Adipocyte (in vitro differentiated cells): ENCODE measurements at regions not wholly inside any gene's neighbourhood (a gene's known extent, or its start where the extent isn't known, plus 50 kb on each side); places are given as distances from the start of the nearest gene placed in this dataset.
A peak's percentile ranks its signal among the peaks of the same experiment; 100 is the strongest.

Experiments used
- DNase-seq: peaks from one replicate; pipeline ENCODE4 v3.0.0-alpha.2; 2015; ENCODE audit warnings: low read depth
- H3K27me3 ChIP-seq: replicated peaks from 2 replicates; pipeline ENCODE4 v1.7.0; 2013; ENCODE audit warnings: mild to moderate bottlenecking, low read length, moderate library complexity; ENCODE audit not compliant: control insufficient read depth, insufficient read depth
- H3K36me3 ChIP-seq: 2 replicates; pipeline ENCODE4 v1.7.0; 2013; ENCODE audit warnings: low read length, mild to moderate bottlenecking, moderate library complexity; ENCODE audit not compliant: control insufficient read depth, insufficient read depth, severe bottlenecking
- H3K4me1 ChIP-seq: 2 replicates; pipeline ENCODE4 v1.7.0; 2013; ENCODE audit warnings: mild to moderate bottlenecking, low read length, moderate library complexity; ENCODE audit not compliant: control insufficient read depth, insufficient read depth
- H3K4me3 ChIP-seq: 2 replicates; pipeline ENCODE4 v1.7.0; 2013; ENCODE audit warnings: mild to moderate bottlenecking, low read length, moderate library complexity
- H3K9ac ChIP-seq: 2 replicates; pipeline ENCODE4 v1.7.0; 2013; ENCODE audit warnings: mild to moderate bottlenecking, low read length, moderate library complexity
- H3K9me3 ChIP-seq: 2 replicates; pipeline ENCODE4 v1.7.0; 2013; ENCODE audit warnings: mild to moderate bottlenecking, low read length, moderate library complexity; ENCODE audit not compliant: control insufficient read depth

DNA sequence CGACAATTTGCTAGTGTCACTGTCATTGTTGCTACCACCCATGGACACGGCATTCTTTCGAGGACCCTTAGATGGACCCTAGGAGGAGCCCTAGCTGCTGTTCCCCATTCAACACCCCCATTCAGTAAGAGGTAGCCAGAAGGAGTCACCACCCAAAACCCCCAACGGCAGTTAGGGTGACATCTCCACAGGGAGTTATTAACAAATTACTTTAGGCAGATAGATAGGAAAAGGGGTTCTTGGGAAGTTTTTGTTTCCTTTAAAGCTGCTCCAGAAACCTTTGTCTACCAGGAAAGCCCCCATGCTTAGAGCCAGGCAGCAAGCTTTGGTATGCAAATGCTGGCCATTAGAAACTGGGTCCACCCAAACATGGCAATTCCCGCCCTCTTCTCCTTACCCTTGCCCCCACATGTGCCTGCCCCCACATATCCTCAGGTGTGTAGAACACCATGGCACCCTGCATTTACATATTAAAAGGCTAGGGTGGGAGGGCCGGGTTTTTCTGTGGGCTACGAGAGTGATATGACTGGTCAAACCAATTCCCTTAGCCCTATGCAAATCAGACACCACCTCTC is 190.9 kb downstream of the SLITRK6 start:
- Histone ChIP-seq H3K36me3 (no peaks in the 10 kb centered on the region), H3K9me3 (no peaks in the 10 kb centered on the region), H3K4me3 (no peak overlapping the region), H3K9ac (no peak overlapping the region), H3K4me1 (no peaks in the 10 kb centered on the region), H3K27me3 (no peaks in the 10 kb centered on the region)
- DNase-seq = no peak

DNA sequence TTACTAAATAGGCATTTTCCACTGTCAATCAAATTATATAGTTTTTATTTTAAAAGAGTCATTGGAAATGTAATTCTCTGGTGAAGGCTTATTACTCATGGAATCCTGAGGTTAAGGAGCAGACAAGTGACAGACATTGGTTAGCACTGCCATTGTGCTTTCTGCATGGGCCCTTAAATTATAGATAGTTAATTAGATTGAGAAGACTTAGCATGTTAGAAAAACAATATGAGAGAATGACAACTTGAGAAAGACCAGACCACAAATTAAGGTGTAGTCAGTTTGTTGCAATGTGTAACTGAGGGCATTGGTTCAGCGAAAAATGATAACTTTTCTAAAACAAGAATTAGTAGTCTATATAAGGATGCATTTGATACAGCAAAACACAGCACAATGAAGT is 195.5 kb downstream of the SLITRK6 start:
- Histone ChIP-seq H3K36me3 (no peaks in the 10 kb centered on the region), H3K27me3 (no peaks in the 10 kb centered on the region), H3K9me3 (no peaks in the 10 kb centered on the region), H3K4me3 (no peak overlapping the region), H3K4me1 (no peaks in the 10 kb centered on the region), H3K9ac (no peak overlapping the region)
- DNase-seq = no peak

DNA sequence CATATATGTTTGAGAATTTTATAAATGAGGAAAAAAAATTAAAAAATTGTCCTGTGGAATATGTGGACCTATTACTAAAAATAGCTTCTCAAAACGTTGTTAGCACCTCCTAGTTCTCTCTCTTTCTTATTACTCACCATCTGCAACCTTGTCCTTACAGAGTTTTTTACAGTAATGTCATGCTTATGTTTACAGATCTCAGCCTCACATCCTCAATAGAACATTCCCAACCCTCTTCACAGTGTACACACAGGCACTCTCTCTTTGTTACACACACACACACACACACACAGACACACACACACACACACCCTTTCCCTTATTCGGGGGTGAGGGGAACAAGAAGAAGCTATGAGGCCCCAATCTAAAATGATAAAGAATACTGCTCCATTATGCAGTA is 197.7 kb downstream of the SLITRK6 start:
- no peak overlapping the region for H3K9ac ChIP-seq
- no peak overlapping the region for H3K4me3 ChIP-seq
- no peaks in the 10 kb centered on the region for H3K4me1 ChIP-seq
- no peaks in the 10 kb centered on the region for H3K9me3 ChIP-seq
- DNase-seq = peak; percentile 7
- no peaks in the 10 kb centered on the region for H3K36me3 ChIP-seq
- H3K27me3 ChIP-seq = no peaks in the 10 kb centered on the region

DNA sequence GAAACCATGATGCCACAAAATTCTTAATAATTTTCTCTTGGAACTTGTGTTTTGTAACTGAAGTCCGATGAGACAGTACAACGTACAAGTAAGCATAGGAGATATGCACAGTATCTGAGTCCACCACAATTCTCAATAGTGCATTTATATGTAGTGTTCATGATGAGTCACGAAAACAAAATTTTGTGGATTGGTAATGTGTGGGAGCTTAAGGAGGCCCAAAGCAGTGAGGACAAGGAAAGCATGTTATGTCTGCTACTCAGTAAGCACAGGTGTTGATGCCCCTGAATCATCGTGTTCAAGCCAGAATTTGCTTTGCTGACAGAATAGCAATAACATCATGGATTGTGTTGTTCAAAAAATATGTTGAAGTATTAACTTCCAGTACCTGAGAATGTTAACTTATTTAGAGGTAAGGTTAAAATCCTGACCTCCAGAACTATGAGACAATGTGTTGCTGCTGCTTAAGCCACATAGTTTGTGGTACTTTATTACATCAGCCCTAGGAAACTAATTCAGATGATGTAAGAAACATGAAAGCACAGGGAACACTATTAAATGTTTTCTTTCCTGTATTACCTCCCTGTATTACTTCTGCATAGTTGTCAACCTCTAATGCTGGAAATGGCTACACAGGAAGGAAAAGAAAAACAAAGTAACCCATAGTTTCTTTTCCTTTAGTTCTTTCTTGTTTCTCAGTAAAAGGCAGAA is 201.3 kb downstream of the SLITRK6 start:
- H3K36me3 ChIP-seq = no peaks in the 10 kb centered on the region
- H3K27me3 ChIP-seq = no peaks in the 10 kb centered on the region
- no peak for DNase-seq
- no peaks in the 10 kb centered on the region for H3K4me1 ChIP-seq
- no peak overlapping the region for H3K4me3 ChIP-seq
- H3K9me3 ChIP-seq = no peaks in the 10 kb centered on the region
- no peak overlapping the region for H3K9ac ChIP-seq

DNA sequence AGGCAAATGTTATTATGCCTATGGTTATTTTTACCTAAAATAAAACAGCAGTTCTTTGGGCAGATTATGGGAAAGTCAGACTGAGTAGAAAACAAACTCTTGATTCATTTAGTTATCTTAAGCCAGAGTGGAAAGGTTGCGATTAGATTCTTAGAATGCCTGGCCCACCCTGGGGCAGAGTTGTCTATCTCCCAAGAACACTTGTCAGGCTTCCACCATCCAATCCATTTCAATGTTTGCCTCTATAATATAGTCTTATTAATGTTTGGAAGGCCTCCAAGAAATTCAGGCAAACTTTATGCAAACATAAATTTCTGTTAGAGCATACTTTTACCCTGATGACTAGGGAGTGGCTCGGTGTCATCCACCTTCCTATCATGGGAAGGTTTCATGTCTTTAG is 207.0 kb downstream of the SLITRK6 start:
- H3K36me3 ChIP-seq = no peaks in the 10 kb centered on the region
- H3K4me3 ChIP-seq = no peak overlapping the region
- no peak overlapping the region for H3K9ac ChIP-seq
- DNase-seq = no peak
- H3K9me3 ChIP-seq = no peaks in the 10 kb centered on the region
- H3K27me3 ChIP-seq = no peaks in the 10 kb centered on the region
- H3K4me1 ChIP-seq = peaks cover 4% of the 10 kb centered on the region

DNA sequence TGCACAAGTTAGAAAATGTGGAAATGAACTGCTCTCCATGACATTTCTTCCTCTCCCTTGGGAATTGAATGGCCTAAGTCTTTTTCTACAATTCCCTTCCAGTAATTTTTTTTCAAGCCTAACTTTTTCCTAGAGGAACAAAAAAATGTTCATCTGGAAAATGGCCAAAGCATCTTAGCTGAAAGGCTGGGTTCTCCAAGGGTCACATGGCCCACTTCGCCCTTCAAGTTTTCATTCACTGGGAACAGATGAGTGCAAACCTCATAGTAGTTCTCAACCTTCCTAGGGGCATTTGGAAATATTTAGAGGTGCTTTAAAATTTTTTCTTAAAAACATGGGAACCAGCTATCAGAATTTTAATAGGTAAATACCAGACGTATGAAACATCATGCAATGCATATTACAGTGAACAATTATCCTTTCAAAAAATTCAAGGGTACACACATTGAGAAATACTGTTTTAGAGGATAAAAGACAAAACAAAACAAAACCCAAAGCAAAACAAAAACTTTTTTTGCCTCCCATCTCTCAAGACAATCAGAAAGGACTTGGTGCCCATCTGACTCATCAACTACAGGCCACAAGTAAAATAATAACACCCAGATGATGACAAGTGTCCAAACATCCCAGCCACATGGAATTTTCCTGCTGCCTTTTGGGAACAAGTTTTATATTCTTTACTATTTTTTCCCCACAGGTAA is 208.8 kb downstream of the SLITRK6 start:
- Histone ChIP-seq H3K27me3 (no peaks in the 10 kb centered on the region), H3K9me3 (no peaks in the 10 kb centered on the region), H3K36me3 (no peaks in the 10 kb centered on the region), H3K4me1 (peaks cover 4% of the 10 kb centered on the region), H3K9ac (no peak overlapping the region), H3K4me3 (no peak overlapping the region)
- DNase-seq = peak; percentile 30

DNA sequence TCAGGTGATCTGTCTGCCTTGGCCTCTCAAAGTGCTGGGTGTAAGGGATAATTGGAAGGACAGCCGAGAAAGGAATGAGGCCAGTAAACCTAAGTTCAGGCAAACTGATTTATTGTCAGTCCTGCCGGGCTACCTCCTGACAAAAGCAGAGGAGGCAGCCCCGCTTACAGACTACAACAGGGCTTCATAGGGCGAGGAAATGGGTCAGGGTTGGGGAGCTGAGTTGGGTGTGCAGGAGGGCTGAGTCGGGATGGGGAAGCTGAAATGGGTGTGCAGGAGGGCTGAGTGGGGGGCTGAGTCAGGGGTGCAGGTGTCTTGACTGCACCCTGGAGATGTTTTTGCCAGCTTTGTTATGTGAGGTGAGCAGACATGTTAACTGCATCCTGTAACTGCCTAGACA is 210.2 kb downstream of the SLITRK6 start:
- no peaks in the 10 kb centered on the region for H3K27me3 ChIP-seq
- H3K36me3 ChIP-seq = no peaks in the 10 kb centered on the region
- no peaks in the 10 kb centered on the region for H3K9me3 ChIP-seq
- H3K4me3 ChIP-seq = no peak overlapping the region
- H3K9ac ChIP-seq = no peak overlapping the region
- DNase-seq = no peak
- peaks cover 4% of the 10 kb centered on the region for H3K4me1 ChIP-seq

DNA sequence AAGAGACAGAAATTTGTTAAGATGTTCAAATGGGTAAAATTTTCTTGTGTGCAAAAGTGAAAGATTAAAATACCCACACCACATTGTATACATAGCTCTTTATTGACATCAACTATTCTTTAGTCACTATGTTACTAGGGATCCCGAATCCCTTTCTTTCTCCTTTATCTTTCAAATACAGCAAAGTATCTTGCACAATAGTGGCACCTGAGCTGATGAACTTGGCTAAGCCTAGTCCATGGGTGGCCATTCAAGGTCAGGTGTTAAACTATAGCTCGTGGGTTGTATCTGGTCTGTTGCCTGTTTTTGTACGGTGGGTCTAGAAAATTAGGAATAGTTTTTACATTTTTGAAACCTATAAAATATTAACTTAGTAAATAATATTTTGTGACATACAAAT is 210.9 kb downstream of the SLITRK6 start:
- no peaks in the 10 kb centered on the region for H3K27me3 ChIP-seq
- DNase-seq = no peak
- no peaks in the 10 kb centered on the region for H3K36me3 ChIP-seq
- H3K9me3 ChIP-seq = no peaks in the 10 kb centered on the region
- H3K4me1 ChIP-seq = peaks cover 4% of the 10 kb centered on the region
- H3K4me3 ChIP-seq = no peak overlapping the region
- no peak overlapping the region for H3K9ac ChIP-seq

DNA sequence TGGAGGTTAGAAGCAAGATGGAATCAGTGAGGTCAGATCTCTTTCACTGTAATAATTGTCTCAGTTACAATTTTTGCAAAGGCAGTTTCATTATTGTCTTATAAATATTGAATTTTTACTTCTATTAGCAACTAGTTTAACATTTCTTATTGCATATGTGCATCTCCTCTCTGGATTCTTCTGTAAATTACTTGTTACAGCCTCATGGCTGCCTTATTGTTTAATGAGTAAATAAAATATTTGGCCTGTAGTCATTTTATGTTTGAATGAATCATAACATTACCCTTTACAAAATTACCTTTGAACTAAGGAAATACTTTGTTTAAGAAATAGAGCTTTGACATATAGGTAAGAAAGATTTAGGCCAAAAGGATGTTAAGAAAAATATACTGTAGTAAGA is 212.4 kb downstream of the SLITRK6 start:
- Histone ChIP-seq H3K9ac (no peak overlapping the region), H3K27me3 (no peaks in the 10 kb centered on the region), H3K4me3 (no peak overlapping the region), H3K9me3 (no peaks in the 10 kb centered on the region), H3K4me1 (peaks cover 4% of the 10 kb centered on the region), H3K36me3 (no peaks in the 10 kb centered on the region)
- DNase-seq = no peak

DNA sequence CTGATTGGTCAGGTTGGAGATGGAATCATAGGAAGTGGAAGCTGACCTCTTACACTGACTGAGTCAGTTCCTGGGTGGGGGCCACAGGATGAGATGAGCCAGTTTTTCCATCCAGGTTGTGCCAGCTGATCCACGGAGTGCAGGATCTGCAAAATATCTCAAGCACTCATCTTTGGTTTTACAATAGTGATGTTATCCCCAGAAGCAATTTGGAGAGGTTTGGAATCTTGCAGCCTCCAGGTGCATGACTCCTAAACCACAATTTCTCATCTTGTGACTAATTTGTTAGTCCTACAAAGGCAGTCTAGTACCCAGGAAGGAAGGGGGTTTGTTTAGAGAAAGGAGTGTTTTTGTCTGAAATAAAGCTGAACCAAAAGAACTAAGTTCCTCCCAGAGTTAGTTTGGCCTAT is 212.8 kb downstream of the SLITRK6 start:
- peak; percentile 15 for DNase-seq

DNA sequence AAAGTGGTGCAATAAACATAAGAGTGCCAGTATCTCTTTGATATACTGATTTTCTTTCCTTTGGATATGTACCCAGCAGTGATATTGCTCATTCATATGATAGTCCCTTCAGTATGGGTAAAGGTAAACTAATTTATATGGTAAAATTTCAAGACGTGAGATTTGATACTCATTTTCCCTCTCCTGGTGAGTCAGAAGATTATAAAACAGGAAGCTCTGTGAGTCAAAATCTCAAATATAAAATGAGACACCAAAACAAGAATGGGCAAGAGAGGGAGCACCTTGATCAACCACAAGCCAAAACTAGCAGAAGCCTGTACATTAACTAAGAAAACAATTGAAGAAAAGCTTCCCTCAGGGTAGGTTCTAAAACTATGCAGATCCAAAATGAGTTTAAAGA is 216.3 kb downstream of the SLITRK6 start:
- no peak overlapping the region for H3K4me3 ChIP-seq
- H3K36me3 ChIP-seq = no peaks in the 10 kb centered on the region
- DNase-seq = peak; percentile 13
- H3K9ac ChIP-seq = no peak overlapping the region
- no peaks in the 10 kb centered on the region for H3K27me3 ChIP-seq
- H3K9me3 ChIP-seq = no peaks in the 10 kb centered on the region
- H3K4me1 ChIP-seq = no peaks in the 10 kb centered on the region

More for the DNA sequence above, 212.8 kb downstream of the SLITRK6 start:
- Histone ChIP-seq H3K9ac (no peak overlapping the region), H3K4me1 (peaks cover 4% of the 10 kb centered on the region), H3K9me3 (no peaks in the 10 kb centered on the region), H3K27me3 (no peaks in the 10 kb centered on the region), H3K4me3 (no peak overlapping the region), H3K36me3 (no peaks in the 10 kb centered on the region)
